Thyroid gland (tissue), 4 donors: ENCODE measurements at regions not wholly inside any gene's neighbourhood (a gene's known extent, or its start where the extent isn't known, plus 50 kb on each side); places are given as distances from the start of the nearest gene placed in this dataset.
A peak's percentile ranks its signal among the peaks of the same experiment; 100 is the strongest.

ENCODE experiments used
- DNase-seq, 2 donors: peaks; one replicate each; pipeline ENCODE4 v3.0.0-alpha.2; 2019
- H3K27ac ChIP-seq, 3 donors: fragments of 200-600 bp; sonication (generic); 1 replicate in 2 of 3; 2 replicates in 1 of 3; pipeline ENCODE4 v1.5.1; 2016 to 2019; ENCODE audit warnings: mild to moderate bottlenecking in 1 of 3, moderate library complexity in 1 of 3
- H3K27me3 ChIP-seq: fragments of 200-600 bp; sonication (generic); one replicate; pipeline ENCODE4 v1.5.1; 2019
- H3K36me3 ChIP-seq, 2 donors: fragments of 200-600 bp; sonication (generic); one replicate each; pipeline ENCODE4 v1.5.1; 2016 to 2019
- H3K4me1 ChIP-seq, 2 donors: fragments of 200-600 bp; sonication (generic); one replicate each; pipeline ENCODE4 v1.5.1; 2017 to 2019
- H3K4me3 ChIP-seq, 3 donors: fragments of 200-600 bp; sonication (generic); replicated peaks in 1 of 3; 1 replicate in 2 of 3; 2 replicates in 1 of 3; pipeline ENCODE4 v1.5.1; 2016; ENCODE audit warnings: mild to moderate bottlenecking in 1 of 3
- H3K9me3 ChIP-seq: fragments of 200-600 bp; sonication (generic); one replicate; pipeline ENCODE4 v1.5.1; 2017
- POLR2A ChIP-seq, 2 donors: fragments of 450-650 bp; IDR thresholded peaks; one replicate each; pipeline ENCODE4 v1.6.1; 2017; ENCODE audit warnings: antibody characterized with exemption in 2 of 2, mild to moderate bottlenecking in 2 of 2, moderate library complexity in 1 of 2
- WGBS, 2 donors: methylation state at CpG; one replicate each; pipeline ENCODE4 v1.1.5; 2017; 5-methylcytosine and 5-hydroxymethylcytosine counted together
- intact Hi-C: fragments of 100-400 bp; cut with DNase I; formaldehyde crosslinking; loops from one replicate; pipeline ENCODE4 v1.15.1; 2023
- TF ChIP-seq, protein P1 (sequence below), 6 experiments: fragments of 200-600 bp in 3 of 6; fragments of 450-650 bp in 3 of 6; sonication (generic) in 3 of 6; IDR thresholded peaks; one replicate each; pipeline ENCODE4 v1.5.1; 2016 to 2019; ENCODE audit warnings: antibody characterized with exemption in 6 of 6, mild to moderate bottlenecking in 2 of 6, inconsistent platforms in 1 of 6, moderate library complexity in 1 of 6

DNA sequence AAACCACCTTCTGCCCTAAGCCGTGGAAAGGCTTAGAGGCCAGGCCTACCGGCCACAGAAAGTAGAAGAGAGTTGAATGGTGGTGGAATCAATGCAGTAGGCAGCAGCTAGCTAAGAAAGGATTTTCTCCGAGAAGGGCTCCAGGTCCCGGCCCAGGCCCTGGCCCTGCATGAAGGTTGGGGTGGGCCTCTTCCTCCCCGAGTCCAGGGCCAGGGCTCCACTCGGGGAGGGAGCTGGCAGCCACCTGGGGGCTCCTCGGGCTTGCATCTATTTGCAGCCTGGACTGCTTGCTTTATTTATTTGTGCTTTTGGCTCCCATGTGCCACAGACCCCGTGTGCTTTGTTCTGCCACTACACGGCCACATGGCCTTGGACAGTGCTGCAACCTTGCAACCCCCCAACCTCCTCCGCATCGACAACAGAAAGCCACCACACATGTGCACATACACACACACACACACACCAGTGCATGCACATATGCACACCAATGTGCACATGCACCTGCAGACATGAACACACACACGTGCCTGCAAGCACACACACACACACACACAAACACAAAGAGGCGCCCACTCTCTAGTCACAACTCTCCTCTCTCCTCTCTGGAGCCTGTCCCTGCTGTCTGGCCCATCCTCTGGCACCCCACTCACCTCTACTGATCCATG lies 96.4 kb upstream of the TNRC6C start:
- no peak overlapping the region for H3K27ac ChIP-seq
- H3K4me3 ChIP-seq: no peak overlapping the region
- H3K9me3 ChIP-seq: no peaks in the 10 kb centered on the region
- intact Hi-C loops: no loop called here
- no peaks in the 10 kb centered on the region for H3K27me3 ChIP-seq
- 89 to 92% methylated on average over 13 of the region's 13 CpGs for WGBS, 2 donors
- TF ChIP-seq, protein P1, sequence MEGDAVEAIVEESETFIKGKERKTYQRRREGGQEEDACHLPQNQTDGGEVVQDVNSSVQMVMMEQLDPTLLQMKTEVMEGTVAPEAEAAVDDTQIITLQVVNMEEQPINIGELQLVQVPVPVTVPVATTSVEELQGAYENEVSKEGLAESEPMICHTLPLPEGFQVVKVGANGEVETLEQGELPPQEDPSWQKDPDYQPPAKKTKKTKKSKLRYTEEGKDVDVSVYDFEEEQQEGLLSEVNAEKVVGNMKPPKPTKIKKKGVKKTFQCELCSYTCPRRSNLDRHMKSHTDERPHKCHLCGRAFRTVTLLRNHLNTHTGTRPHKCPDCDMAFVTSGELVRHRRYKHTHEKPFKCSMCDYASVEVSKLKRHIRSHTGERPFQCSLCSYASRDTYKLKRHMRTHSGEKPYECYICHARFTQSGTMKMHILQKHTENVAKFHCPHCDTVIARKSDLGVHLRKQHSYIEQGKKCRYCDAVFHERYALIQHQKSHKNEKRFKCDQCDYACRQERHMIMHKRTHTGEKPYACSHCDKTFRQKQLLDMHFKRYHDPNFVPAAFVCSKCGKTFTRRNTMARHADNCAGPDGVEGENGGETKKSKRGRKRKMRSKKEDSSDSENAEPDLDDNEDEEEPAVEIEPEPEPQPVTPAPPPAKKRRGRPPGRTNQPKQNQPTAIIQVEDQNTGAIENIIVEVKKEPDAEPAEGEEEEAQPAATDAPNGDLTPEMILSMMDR (IDR thresholded peaks at IDR 0.05): no peak
- TF ChIP-seq POLR2A (IDR thresholded peaks at IDR 0.05): no peak
- DNase-seq: no peak
- H3K4me1 ChIP-seq: peaks cover 7 to 15% of the 10 kb centered on the region in 2 donors
- H3K36me3 ChIP-seq: no peaks in the 10 kb centered on the region

DNA sequence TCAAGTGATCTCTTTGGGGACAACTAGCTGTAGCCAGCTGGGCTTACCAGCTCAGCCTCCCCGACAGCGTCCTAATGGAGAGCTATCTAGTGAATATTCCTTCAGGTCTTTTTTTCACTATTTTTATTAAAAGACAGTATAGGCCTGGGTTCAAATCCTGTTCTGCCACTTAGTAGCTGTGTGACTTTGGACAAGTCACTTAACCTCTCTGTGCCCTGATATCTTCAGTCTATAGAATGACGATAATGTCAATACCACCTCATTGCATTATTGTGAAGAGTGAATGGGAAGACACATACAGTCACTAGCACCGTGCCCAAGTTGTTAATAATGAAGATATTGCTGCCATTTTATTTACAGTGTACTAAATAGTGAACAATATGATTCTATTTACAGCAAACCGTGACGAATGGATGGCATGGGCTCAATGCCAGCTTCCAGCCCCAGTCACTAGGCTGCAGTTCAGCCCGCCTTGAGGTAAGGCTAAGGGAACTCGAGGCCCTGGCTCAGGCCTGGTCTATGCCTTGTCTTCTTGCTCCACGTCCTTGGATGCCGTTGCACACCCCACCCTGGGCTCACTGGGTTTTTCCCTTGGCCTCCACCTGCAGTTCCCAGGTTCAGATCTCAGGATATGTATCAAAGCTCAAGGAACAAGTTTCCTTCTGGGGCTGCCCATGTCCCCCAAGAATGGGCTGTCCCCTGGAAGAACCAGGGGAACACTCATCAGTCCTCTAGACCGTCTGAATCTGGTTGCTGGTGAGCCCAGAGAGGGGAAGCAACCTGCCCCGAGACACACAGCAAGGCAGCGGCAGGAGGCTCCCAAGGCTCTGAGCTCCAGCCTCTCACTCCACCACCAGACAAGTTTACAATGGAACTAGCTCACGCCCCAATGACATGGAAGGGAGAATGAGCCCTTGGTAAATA lies 95.4 kb upstream of the TNRC6C start:
- no peak overlapping the region for H3K4me3 ChIP-seq
- no peak for DNase-seq
- no peak overlapping the region for H3K27ac ChIP-seq
- WGBS, 2 donors: 79 to 84% methylated on average over 12 to 14 of the region's 14 CpGs
- TF ChIP-seq POLR2A (IDR thresholded peaks at IDR 0.05): no peak
- TF ChIP-seq, protein P1 (IDR thresholded peaks at IDR 0.05): no peak
- H3K36me3 ChIP-seq: no peaks in the 10 kb centered on the region
- H3K9me3 ChIP-seq: no peaks in the 10 kb centered on the region
- peaks cover 7 to 15% of the 10 kb centered on the region in 2 donors for H3K4me1 ChIP-seq
- intact Hi-C loops: no loop called here
- no peaks in the 10 kb centered on the region for H3K27me3 ChIP-seq

DNA sequence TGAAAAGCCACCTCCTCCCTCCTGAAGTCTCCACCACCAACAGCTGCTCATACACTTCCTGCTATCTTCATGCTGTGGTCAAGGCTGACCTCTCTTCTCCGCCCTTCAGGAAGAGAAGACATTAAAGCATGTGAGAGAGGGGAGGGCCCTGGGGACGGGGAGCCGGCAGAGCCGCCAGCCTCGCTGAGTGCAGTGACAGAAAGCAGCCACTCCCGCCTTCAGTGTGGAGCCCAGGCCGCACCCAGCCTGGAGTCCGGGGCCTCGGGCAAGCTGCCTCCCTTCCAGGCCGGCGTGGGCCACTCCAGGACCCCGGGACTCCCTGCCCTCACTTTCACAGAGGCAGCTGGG lies 94.7 kb upstream of the TNRC6C start:
- 53 to 60% methylated on average over 5 to 11 of the region's 12 CpGs for WGBS, 2 donors
- Histone ChIP-seq H3K4me1 (peaks cover 7 to 15% of the 10 kb centered on the region in 2 donors), H3K36me3 (no peaks in the 10 kb centered on the region), H3K27me3 (no peaks in the 10 kb centered on the region), H3K4me3 (no peak overlapping the region), H3K9me3 (no peaks in the 10 kb centered on the region), H3K27ac (no peak overlapping the region)
- DNase-seq: no peak
- intact Hi-C loops: no loop called here
- no peak for TF ChIP-seq POLR2A (IDR thresholded peaks at IDR 0.05)
- TF ChIP-seq, protein P1 (IDR thresholded peaks at IDR 0.05): no peak

DNA sequence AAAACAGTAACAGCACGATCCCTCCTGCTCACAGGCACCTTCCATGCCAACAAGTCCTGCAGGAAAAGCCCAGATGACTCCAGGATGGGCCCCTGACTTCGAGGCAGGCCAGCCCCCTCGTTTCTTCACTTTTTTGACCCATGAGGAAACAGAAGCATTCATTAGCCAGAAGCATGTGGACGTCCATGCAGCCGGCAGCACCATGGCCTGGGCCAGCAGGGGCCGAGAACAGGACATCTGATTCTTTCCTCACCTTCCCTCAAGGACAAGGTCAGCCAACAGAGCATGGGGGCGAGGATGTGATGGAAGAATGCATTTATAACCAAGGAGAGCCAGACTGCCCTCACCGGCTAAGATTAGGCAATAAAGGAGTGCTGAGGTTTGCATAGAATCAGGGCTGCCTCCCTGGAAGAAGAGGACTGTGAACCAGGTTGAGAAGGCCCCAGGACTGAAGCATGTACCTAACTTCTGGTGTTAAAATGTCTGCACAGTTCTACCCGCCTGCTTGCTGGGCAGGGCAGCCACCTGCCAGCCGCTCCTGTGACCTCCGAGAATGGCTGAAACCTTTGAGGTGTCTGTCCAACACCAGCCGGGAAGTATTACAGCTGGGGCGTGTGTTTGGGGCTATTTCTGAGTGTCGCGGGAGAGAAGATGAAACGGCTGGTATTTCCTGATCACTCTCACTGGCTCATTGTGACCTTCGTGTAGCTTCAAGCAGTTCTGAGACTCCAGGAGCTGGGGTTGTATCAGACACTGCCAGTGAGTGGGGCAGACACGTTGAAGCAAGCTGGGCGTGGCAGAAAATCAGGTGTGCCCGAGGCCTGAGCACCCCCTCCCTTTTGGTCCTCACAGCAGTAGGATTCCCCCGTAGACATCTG lies 94.0 kb upstream of the TNRC6C start:
- peak overlapping the region in 1 of 3 donors; percentile 29 for H3K27ac ChIP-seq
- H3K36me3 ChIP-seq: no peaks in the 10 kb centered on the region
- intact Hi-C loops: no loop called here
- DNase-seq: no peak
- no peak overlapping the region for H3K4me3 ChIP-seq
- WGBS, 2 donors: 72 to 78% methylated on average over 20 to 21 of the region's 21 CpGs
- peaks cover 7 to 15% of the 10 kb centered on the region in 2 donors for H3K4me1 ChIP-seq
- TF ChIP-seq, protein P1 (IDR thresholded peaks at IDR 0.05): no peak
- TF ChIP-seq POLR2A (IDR thresholded peaks at IDR 0.05): no peak
- no peaks in the 10 kb centered on the region for H3K27me3 ChIP-seq
- H3K9me3 ChIP-seq: no peaks in the 10 kb centered on the region
